Endothelial cell of umbilical vein (primary cell): ENCODE measurements at regions not wholly inside any gene's neighbourhood (a gene's known extent, or its start where the extent isn't known, plus 50 kb on each side); places are given as distances from the start of the nearest gene placed in this dataset.
"Not testable (repeated sequence)": the region's sequence is repeated elsewhere in the genome, so short reads cannot be mapped to it uniquely, and the experiment has no call there.

Experiments used
- BruUV-seq: library from RNA; stranded (reverse); fragments of 400-500 nt; replicated peaks from 2 replicates; lab custom pipeline; 2021; lab: Mats Ljungman, UMichigan
- CTCF ChIA-PET: fragments of 300-600, 350-600 bp; sonication (Branson Sonifier 250); formaldehyde crosslinking; loops from one replicate; lab custom pipeline; 2021; ENCODE audit warnings: antibody characterized with exemption, inconsistent platforms; lab: Charles Lee
- POLR2A ChIA-PET: fragments of 300-600, 350-600 bp; sonication (Branson Sonifier 250); formaldehyde crosslinking; loops from one replicate; lab custom pipeline; 2021; ENCODE audit warnings: antibody characterized with exemption, inconsistent platforms; lab: Charles Lee
- DNase-seq: peaks from one replicate; pipeline ENCODE4 v3.0.0-alpha.2; 2011; ENCODE audit warnings: low read depth, low spot score
- FAIRE-seq: peaks from 2 replicates; lab custom pipeline; 2011; peaks lifted over from hg19 to GRCh38; lab: Jason Lieb, UNC
- H2AFZ ChIP-seq: 2 replicates; pipeline ENCODE4 v1.6.0; 2012; ENCODE audit warnings: low read depth, low read length, control low read depth, inconsistent platforms
- H3K27ac ChIP-seq: 2 replicates; pipeline ENCODE4 v1.5.1; 2011; ENCODE audit warnings: low read depth, mild to moderate bottlenecking, control low read depth, low read length, moderate library complexity; ENCODE audit not compliant: insufficient read depth
- H3K27me3 ChIP-seq, 2 experiments: 2 replicates each; pipeline versions ENCODE4 v1.6.0 to v1.6.1; 2011; ENCODE audit warnings: low read length in 2 of 2, mixed read lengths in 1 of 2; ENCODE audit not compliant: control insufficient read depth in 2 of 2, insufficient read depth in 2 of 2
- H3K36me3 ChIP-seq, 2 experiments: 2 replicates in 1 of 2; 3 replicates in 1 of 2; pipeline ENCODE4 v1.5.1; 2011; ENCODE audit warnings: low read length in 2 of 2, mild to moderate bottlenecking in 1 of 2, moderate library complexity in 1 of 2; ENCODE audit not compliant: control insufficient read depth in 2 of 2, insufficient read depth in 2 of 2; ENCODE audit errors: extremely low read depth in 1 of 2
- H3K4me1 ChIP-seq: 3 replicates; pipeline ENCODE4 v1.5.1; 2011; ENCODE audit warnings: mild to moderate bottlenecking, low read length; ENCODE audit not compliant: control insufficient read depth, insufficient read depth; ENCODE audit errors: extremely low read depth
- H3K4me2 ChIP-seq: 2 replicates; pipeline ENCODE4 v1.6.1; 2011; ENCODE audit warnings: low read length, control low read depth, mixed read lengths; ENCODE audit not compliant: insufficient read depth
- H3K4me3 ChIP-seq, 3 experiments: fragments of 200-600 bp in 1 of 3; sonication (generic), shearing (Covaris generic) in 1 of 3; replicated peaks in 1 of 3; 2 replicates each; pipeline ENCODE4 v1.5.1; 2011 to 2016; ENCODE audit warnings: control low read depth in 3 of 3, low read length in 3 of 3, mild to moderate bottlenecking in 2 of 3, inconsistent platforms in 1 of 3, low read depth in 1 of 3, moderate library complexity in 1 of 3; ENCODE audit not compliant: insufficient read depth in 1 of 3
- H3K79me2 ChIP-seq: 2 replicates; pipeline ENCODE4 v1.6.0; 2012; ENCODE audit warnings: low read length, inconsistent platforms; ENCODE audit not compliant: control insufficient read depth, insufficient read depth
- H3K9ac ChIP-seq: replicated peaks from 2 replicates; pipeline ENCODE3; 2011; ENCODE audit warnings: low read length, control low read depth; ENCODE audit not compliant: insufficient read depth; ENCODE audit errors: extremely low read depth
- H3K9me1 ChIP-seq: replicated peaks from 3 replicates; pipeline ENCODE4 v1.6.0; 2011; ENCODE audit warnings: mild to moderate bottlenecking, low read length; ENCODE audit not compliant: control insufficient read depth, insufficient read depth; ENCODE audit errors: extremely low read depth
- H3K9me3 ChIP-seq: replicated peaks from 2 replicates; pipeline ENCODE4 v1.5.1; 2012; ENCODE audit warnings: low read length, inconsistent platforms; ENCODE audit not compliant: control insufficient read depth, insufficient read depth
- H4K20me1 ChIP-seq: replicated peaks from 2 replicates; pipeline ENCODE3; 2011; ENCODE audit warnings: mild to moderate bottlenecking, low read length; ENCODE audit not compliant: control insufficient read depth, insufficient read depth; ENCODE audit errors: extremely low read depth
- EZH2 ChIP-seq: IDR thresholded peaks from 2 replicates; pipeline ENCODE4 v1.6.1; 2012; ENCODE audit warnings: borderline replicate concordance, low read depth, mild to moderate bottlenecking, moderate library complexity, low read length, inconsistent platforms; ENCODE audit not compliant: severe bottlenecking
- FOS ChIP-seq: IDR thresholded peaks from 2 replicates; pipeline ENCODE4 v1.6.1; 2011; ENCODE audit warnings: mild to moderate bottlenecking, low read length, moderate library complexity, borderline replicate concordance; ENCODE audit not compliant: insufficient read depth
- GATA2 ChIP-seq: IDR thresholded peaks from 2 replicates; pipeline ENCODE4 v1.7.0; 2011; ENCODE audit warnings: low read depth, mild to moderate bottlenecking, moderate library complexity, mixed read lengths, low read length; ENCODE audit not compliant: insufficient read length, insufficient read depth
- JUN ChIP-seq: IDR thresholded peaks from 2 replicates; pipeline ENCODE4 v1.6.1; 2011; ENCODE audit warnings: borderline replicate concordance, low read depth; ENCODE audit not compliant: insufficient read length, insufficient read depth
- MYC ChIP-seq: IDR thresholded peaks from one replicate; pipeline ENCODE4 v1.6.1; 2011; ENCODE audit warnings: mild to moderate bottlenecking, low read depth, low read length
- POLR2A ChIP-seq: IDR thresholded peaks from 2 replicates; pipeline ENCODE4 v1.6.1; 2012; ENCODE audit warnings: low read depth, mild to moderate bottlenecking, control low read depth, low read length
- POLR2AphosphoS5 ChIP-seq: IDR thresholded peaks from 2 replicates; pipeline ENCODE4 v1.6.1; 2012; ENCODE audit warnings: low read depth, mild to moderate bottlenecking, control low read depth, low read length, moderate library complexity; ENCODE audit not compliant: insufficient read depth
- dilution Hi-C: fragments of 300-500 bp; cut with MboI; formaldehyde crosslinking; loops from one replicate; pipeline ENCODE4 v1.15.0; 2019; ENCODE audit warnings: low sequenced_read_pairs; ENCODE audit not compliant: extremely low pct_ligation_motif_present
- intact Hi-C: fragments of 100-400 bp; cut with micrococcal nuclease; formaldehyde crosslinking; loops from one replicate; pipeline ENCODE4 v1.10.0; 2022
- TF ChIP-seq, protein P1 (sequence below), 2 donors: IDR thresholded peaks; 1 replicate in 1 of 2; 2 replicates in 1 of 2; pipeline ENCODE4 v1.5.1; 2011; ENCODE audit warnings: low read length in 2 of 2, mild to moderate bottlenecking in 2 of 2, moderate library complexity in 2 of 2, control low read depth in 1 of 2, inconsistent platforms in 1 of 2, low read depth in 1 of 2; ENCODE audit not compliant: insufficient read depth in 1 of 2; ENCODE audit errors: extremely low read depth in 1 of 2
- TF ChIP-seq, protein P2 (sequence below): IDR thresholded peaks from 2 replicates; pipeline ENCODE4 v1.6.1; 2011; ENCODE audit not compliant: insufficient read depth, insufficient read length

DNA sequence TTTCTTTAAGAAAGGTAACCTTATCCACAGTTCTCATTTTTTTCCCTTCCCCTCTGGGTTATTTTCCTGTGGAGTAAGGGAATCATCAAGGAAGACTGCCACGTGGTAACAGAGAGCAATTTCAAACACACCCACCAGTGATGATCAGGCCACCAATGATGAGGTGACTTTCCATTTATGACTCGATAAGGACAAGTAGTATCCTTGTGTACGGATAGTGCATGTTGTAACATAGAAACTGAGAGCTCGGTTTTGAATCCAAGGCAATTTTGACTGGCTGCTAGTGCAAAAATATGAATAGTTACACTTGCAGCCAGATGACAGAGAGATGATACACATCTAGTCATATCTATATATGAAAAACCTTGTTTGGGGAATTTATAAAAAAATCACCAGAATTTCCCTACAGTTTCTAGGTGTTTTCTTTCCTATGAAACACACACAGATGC lies 143.6 kb upstream of the TCF4 start:
- H3K27ac ChIP-seq: peak overlapping the region; percentile 87
- H3K4me3 ChIP-seq: no peak overlapping the region
- no peaks in the 10 kb centered on the region for H3K36me3 ChIP-seq
- no peaks in the 10 kb centered on the region for H4K20me1 ChIP-seq
- H3K79me2 ChIP-seq: no peaks in the 10 kb centered on the region
- no peaks in the 10 kb centered on the region for H3K27me3 ChIP-seq
- dilution Hi-C loops: no loop called here
- ChIA-PET POLR2A (no interaction called here), CTCF (no interaction called here)
- peak overlapping the region; percentile 83 for H2AFZ ChIP-seq
- no peak for FAIRE-seq
- intact Hi-C loops: loop anchor here (2.0 kb wide), 1 partner anchor 221 kb away; no protein-coding TSS in a partner anchor
- H3K4me2 ChIP-seq: no peak overlapping the region
- H3K9me3 ChIP-seq: no peaks in the 10 kb centered on the region
- DNase-seq: no peak
- no peaks in the 10 kb centered on the region for H3K9me1 ChIP-seq
- TF ChIP-seq FOS: no peak
- TF ChIP-seq GATA2: no peak
- TF ChIP-seq, protein P1, sequence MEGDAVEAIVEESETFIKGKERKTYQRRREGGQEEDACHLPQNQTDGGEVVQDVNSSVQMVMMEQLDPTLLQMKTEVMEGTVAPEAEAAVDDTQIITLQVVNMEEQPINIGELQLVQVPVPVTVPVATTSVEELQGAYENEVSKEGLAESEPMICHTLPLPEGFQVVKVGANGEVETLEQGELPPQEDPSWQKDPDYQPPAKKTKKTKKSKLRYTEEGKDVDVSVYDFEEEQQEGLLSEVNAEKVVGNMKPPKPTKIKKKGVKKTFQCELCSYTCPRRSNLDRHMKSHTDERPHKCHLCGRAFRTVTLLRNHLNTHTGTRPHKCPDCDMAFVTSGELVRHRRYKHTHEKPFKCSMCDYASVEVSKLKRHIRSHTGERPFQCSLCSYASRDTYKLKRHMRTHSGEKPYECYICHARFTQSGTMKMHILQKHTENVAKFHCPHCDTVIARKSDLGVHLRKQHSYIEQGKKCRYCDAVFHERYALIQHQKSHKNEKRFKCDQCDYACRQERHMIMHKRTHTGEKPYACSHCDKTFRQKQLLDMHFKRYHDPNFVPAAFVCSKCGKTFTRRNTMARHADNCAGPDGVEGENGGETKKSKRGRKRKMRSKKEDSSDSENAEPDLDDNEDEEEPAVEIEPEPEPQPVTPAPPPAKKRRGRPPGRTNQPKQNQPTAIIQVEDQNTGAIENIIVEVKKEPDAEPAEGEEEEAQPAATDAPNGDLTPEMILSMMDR (IDR thresholded peaks at IDR 0.05; ENCODE audit: extremely low read depth in 1 of 2, insufficient read depth in 1 of 2, low read depth in 1 of 2, low read length in 2 of 2): no peak
- TF ChIP-seq POLR2A: no peak
- no peak for TF ChIP-seq MYC
- no peak for TF ChIP-seq JUN
- TF ChIP-seq POLR2AphosphoS5: no peak
- TF ChIP-seq, protein P2, sequence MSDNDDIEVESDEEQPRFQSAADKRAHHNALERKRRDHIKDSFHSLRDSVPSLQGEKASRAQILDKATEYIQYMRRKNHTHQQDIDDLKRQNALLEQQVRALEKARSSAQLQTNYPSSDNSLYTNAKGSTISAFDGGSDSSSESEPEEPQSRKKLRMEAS: no peak
- TF ChIP-seq EZH2: no peak
- H3K9ac ChIP-seq: no peak overlapping the region
- BruUV-seq: no TSS peak
- peaks cover 12% of the 10 kb centered on the region for H3K4me1 ChIP-seq

DNA sequence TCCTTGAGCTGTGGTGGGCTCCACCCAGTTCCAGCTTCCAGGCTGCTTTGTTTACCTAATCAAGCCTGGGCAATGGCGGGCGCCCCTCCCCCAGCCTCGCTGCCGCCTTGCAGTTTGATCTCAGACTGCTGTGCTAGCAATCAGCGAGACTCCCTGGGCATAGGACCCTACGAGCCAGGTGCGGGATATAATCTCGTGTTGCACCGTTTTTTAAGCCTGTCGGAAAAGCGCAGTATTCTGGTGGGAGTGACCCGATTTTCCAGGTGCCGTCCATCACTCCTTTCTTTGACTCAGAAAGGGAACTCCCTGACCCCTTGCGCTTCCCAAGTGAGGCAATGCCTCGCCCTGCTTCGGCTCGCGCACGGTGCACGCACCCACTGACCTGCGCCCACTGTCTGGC lies 133.0 kb upstream of the TCF4 start:
- H3K27ac ChIP-seq, H3K9me1 ChIP-seq, H3K4me3 ChIP-seq, POLR2A ChIA-PET, intact Hi-C loops, H3K4me1 ChIP-seq, dilution Hi-C loops, H3K4me2 ChIP-seq, H3K9ac ChIP-seq, BruUV-seq, H3K36me3 ChIP-seq, FAIRE-seq, H3K27me3 ChIP-seq, H3K79me2 ChIP-seq, H3K9me3 ChIP-seq, CTCF ChIA-PET, DNase-seq, H2AFZ ChIP-seq, H4K20me1 ChIP-seq: not testable (repeated sequence)
